ENCODE measurements at regions not wholly inside any gene's neighbourhood (a gene's known extent, or its start where the extent isn't known, plus 50 kb on each side); places are given as distances from the start of the nearest gene placed in this dataset.

DNA sequence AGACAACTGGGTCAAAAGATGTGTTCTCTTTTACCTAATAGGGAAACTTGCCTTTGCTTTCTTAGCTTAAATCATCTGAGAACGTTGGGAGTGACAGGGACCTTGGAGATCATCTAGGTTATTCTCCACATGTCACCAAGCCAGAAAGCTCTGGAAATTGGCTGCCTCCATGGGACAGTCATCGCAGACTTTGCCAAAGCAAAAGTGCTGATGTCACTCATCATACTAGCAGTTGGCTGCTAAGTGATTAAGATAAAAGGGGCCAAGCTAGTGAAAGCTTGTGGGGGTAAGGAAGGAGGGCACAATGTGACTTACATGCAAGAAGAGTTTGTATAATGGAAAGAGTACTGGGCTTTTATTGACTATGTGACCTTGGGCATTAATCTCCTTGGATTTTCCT lies 198.0 kb upstream of the PFN2 start:
- TF ChIP-seq, protein P1, sequence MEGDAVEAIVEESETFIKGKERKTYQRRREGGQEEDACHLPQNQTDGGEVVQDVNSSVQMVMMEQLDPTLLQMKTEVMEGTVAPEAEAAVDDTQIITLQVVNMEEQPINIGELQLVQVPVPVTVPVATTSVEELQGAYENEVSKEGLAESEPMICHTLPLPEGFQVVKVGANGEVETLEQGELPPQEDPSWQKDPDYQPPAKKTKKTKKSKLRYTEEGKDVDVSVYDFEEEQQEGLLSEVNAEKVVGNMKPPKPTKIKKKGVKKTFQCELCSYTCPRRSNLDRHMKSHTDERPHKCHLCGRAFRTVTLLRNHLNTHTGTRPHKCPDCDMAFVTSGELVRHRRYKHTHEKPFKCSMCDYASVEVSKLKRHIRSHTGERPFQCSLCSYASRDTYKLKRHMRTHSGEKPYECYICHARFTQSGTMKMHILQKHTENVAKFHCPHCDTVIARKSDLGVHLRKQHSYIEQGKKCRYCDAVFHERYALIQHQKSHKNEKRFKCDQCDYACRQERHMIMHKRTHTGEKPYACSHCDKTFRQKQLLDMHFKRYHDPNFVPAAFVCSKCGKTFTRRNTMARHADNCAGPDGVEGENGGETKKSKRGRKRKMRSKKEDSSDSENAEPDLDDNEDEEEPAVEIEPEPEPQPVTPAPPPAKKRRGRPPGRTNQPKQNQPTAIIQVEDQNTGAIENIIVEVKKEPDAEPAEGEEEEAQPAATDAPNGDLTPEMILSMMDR (conservative IDR thresholded peaks at IDR 0.05; ENCODE audit: low read length): no peak
- DNase-seq (ENCODE audit: low read depth): peak; percentile 59
- H3K4me3 ChIP-seq (ENCODE audit: low read length): no peak overlapping the region

DNA sequence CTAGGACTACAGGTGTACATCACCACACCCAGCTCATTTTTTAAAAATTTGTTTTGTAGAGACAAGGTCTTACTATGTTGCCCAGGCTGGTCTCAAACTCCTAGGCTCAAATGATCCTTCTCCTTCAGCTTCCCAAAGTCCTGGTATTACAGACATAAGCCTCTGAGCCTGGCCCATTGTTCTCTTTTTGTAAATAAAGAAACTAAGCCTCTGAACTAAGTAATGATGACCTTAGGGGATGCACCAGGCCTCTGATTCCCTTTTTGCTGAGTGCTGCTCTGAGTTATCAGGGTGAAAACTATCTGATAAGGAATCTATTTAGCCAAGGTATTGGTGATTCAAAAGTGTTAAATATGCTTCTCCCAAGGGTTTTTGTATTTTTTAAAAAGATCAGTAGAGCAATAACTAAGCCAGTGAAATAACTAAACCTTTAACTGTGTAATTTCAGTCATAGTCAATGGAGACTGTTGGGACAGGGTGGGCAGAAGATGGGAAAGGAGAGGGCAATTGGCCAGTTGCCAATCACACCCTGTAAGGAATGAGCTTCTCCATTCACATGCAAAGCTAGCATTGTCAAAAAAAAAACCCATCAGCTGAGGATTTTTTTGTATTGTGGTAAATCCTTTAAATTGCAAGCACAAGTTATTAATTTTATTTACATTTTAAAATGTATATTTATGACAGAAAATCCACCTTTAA lies 194.8 kb upstream of the PFN2 start:
- no peak overlapping the region for H3K4me3 ChIP-seq (ENCODE audit: low read length)
- TF ChIP-seq, protein P1 (conservative IDR thresholded peaks at IDR 0.05; ENCODE audit: low read length): no peak
- no peak for DNase-seq (ENCODE audit: low read depth)

DNA sequence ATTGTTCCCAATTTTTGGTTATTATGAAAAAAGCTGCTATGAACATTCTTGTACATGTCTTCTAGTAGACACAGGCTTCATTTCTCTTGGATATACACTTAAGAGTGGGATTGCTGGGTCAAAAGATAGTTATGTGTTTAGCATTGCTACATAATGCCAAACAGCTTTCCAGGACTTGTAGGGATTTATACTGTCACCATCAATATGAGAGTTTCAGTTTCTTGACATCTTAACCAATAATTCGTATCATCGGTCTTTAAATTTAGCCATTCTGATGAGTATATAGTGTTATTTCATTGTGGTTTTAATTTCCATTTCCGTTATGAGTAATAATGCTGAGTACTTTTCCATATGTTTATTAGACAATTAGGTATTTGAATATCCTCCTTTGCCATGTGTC lies 190.3 kb upstream of the PFN2 start:
- no peak for DNase-seq (ENCODE audit: low read depth)
- no peak overlapping the region for H3K4me3 ChIP-seq (ENCODE audit: low read length)
- TF ChIP-seq, protein P1 (conservative IDR thresholded peaks at IDR 0.05; ENCODE audit: low read length): no peak

DNA sequence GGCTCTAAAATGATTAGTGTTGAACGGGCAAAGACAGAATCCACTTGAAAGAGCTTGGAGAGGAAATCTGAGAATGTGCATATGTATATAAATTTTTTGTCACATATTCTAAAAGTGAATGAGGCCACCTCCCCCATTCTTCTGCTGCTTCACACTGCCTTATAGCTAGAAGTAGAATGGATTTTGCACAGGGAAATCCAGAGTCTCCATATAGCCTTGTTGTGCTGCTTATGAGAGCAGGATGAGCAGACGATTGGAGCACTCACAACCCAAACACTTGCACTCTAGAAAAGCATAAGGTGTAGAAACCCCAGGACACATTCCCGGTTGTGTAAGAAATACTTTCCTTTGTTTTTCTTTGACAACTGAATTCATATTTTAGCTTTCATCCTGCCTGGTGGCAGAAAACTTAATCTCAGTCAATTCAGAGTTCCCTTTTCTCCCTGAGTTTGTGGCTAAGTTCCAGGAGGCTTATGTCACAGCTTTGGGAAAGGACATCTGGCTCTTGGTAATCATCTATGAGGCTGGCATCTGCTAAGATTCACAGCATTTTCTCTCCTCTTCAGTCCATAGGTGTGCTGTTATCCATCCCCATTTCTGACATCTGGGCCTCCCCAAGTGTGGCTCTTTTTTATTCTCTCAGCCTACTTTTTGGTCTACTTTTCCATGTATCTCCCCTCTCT lies 188.4 kb upstream of the PFN2 start:
- TF ChIP-seq, protein P1 (conservative IDR thresholded peaks at IDR 0.05; ENCODE audit: low read length): no peak
- peak; percentile 64 for DNase-seq (ENCODE audit: low read depth)
- H3K4me3 ChIP-seq (ENCODE audit: low read length): no peak overlapping the region

DNA sequence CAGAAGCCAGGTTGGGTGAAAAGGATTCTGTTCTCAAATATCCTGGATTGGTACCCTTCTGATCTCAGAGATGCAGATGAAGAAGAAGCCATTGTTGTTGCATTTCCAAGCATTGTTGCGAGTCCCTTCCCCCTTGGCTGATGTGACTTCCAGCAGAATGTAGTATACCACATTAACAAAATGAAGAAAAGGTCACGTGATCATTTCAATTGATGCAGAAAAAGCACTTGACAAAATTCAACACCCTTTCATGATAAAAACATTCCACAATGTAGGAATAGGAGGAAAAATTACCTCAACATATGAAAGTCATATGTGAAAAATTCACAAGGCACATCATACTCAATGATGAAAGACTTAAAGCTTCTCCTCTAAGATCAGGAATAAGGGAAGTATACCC lies 181.9 kb upstream of the PFN2 start:
- no peak overlapping the region for H3K4me3 ChIP-seq (ENCODE audit: low read length)
- DNase-seq (ENCODE audit: low read depth): no peak
- TF ChIP-seq, protein P1 (conservative IDR thresholded peaks at IDR 0.05; ENCODE audit: low read length): no peak

DNA sequence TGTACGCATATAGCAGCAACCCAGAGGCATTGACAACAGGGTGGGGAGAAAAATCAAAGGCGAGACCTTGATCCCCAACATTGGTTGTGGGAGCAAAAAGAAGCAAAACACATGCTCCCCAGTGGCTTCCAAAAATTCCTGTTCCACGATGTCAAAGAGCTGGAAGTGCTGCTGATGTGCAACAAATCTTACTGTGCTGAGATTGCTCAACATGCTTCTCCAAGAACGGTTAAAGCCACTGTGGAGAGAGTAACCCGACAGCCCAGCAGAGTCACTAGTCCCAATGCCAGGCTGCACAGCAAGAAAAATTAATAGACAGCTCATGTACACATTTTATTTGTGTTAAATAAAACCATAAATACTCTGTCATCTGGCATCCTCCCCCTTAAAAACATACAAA lies 179.9 kb upstream of the PFN2 start:
- peak; percentile 54 for DNase-seq (ENCODE audit: low read depth)
- no peak overlapping the region for H3K4me3 ChIP-seq (ENCODE audit: low read length)

More for the DNA sequence above, 179.9 kb upstream of the PFN2 start:
- TF ChIP-seq, protein P1 (conservative IDR thresholded peaks at IDR 0.05; ENCODE audit: low read length): no peak

All from AG10803 (cell line).